UCSD-AML1 (cell line): ENCODE measurements at regions not wholly inside any gene's neighbourhood (a gene's known extent, or its start where the extent isn't known, plus 50 kb on each side); places are given as distances from the start of the nearest gene placed in this dataset.
"Not testable (repeated sequence)": the region's sequence is repeated elsewhere in the genome, so short reads cannot be mapped to it uniquely, and the experiment has no call there.

ENCODE experiments used
- DNase-seq: peaks from one replicate; lab custom pipeline; 2025; ENCODE audit not compliant: unreplicated experiment; lab: John Stamatoyannopoulos, UW

GRCh38 chr5:166926806-166927475 is 1364.5 kb upstream of the WWC1 start:
- not testable (repeated sequence) for DNase-seq

- no peak for DNase-seq
Measured at GRCh38 chr5:166936351-166936750, 1355.1 kb upstream of the WWC1 start.

DNA sequence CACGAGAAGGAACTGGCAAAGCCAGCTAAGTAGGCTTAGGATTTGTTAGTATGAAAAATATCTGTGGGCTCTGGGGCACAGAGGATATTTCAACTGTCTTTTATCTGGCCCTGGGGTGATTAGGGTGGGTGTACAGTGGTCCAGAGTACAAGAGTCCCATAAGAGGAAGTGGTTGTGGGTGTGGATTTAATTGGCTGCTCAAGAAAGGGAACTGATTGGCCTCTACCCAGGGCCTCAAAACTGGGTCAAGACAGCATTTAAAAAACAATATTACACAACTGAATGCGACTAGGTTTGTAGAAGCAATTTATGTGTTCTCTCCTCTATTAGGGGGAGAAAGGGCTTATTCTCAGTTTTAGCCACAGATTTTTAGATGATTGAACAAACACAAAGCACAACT is 1353.4 kb upstream of the WWC1 start:
- DNase-seq, result no peak

GRCh38 chr5:166942948-166943347 is 1348.5 kb upstream of the WWC1 start:
- DNase-seq, result no peak

- no peak for DNase-seq
Measured at GRCh38 chr5:166947045-166947444, 1344.4 kb upstream of the WWC1 start.

DNA sequence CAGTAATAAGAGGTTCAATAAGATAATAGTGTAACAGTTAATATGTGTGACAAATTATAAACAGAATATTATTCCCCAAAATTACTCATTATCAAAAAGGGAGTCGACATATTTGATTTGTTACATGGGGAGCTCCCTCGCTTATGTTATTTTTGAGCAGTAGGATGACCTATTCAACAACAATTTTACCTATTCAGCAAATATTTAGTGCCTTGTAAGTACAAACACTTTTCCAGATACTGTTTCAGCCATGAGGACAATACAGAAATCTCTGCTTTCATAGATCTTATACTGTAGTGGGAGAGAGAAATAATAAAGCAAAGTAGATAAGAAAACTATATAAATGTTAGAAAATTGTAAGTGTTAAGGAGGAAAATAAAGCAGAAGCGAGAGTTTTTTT is 1342.8 kb upstream of the WWC1 start:
- DNase-seq, result no peak

DNA sequence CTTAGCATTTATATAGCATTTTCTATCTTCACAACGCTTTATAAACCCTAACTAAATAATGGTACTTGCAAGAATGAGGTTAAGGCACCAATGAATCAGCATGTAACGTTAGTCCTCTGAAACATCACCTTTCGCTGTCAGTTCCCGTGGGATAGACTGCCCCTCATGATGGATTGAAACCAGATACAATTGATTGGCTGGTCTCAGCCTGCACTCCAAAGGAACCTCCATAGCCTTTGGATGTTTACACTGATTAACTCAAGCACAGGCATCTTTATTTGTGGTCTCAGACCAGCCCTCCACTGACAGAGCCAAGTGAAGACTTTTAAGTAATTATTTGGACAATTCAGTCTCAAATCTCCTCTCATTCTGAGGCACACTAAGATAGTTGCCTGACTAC is 1339.4 kb upstream of the WWC1 start:
- no peak for DNase-seq

DNA sequence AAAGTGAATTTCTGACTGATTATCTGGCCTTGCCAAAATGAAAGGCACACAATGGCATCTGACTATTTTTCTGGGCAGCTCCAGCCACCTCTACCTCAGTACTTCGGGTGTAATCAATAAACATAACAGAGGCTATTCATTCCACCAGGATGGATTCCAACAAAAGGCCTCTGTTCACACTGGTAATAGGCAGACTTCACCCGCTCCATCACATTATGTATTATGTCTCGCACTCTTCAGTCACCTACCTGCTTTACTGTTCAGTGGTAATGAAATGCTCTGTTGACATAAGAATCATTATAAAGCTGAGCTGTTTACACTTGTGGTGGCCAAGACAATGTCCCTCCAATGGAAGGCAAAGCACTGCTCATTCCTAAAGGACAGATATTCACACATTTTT is 1333.7 kb upstream of the WWC1 start:
- no peak for DNase-seq

- no peak for DNase-seq
Measured at GRCh38 chr5:166959766-166960165, 1331.7 kb upstream of the WWC1 start.

DNA sequence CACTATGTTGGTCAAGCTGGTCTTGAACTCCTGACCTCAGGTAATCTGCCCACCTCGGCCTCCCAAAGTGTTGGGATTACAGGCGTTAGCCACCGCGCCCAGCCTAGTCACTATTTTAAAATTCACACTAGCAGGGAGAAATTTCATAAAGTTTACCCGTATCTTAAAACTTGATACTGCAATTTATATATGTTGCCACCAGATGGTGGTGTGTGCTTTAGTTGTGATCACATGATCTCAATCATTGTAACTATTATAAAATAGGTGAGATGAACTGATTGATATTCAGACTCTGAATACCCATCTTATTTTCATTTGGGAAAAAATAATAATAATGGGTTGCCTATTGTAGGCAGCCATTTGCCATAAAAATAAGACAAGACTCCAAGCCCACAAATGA is 1330.4 kb upstream of the WWC1 start:
- no peak for DNase-seq

DNA sequence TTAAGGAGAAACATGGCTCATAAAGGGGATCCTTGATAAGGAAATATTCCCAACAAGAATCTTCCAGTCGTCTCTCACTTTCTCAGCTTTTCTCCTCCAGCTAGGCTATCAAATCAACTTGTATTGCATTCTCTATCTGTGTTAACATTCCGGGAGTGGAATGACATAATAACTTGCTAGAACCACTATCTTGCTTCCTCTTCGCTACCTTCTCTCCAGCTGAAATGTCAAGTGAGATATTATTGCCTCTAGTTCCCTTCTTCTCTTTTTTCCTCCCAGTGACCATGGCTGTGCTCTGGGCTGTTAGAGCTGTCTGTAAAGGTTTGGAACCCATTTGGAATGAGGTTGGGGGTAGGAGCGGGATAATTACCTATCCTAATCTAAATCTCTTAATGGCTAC is 1329.5 kb upstream of the WWC1 start:
- no peak for DNase-seq

DNA sequence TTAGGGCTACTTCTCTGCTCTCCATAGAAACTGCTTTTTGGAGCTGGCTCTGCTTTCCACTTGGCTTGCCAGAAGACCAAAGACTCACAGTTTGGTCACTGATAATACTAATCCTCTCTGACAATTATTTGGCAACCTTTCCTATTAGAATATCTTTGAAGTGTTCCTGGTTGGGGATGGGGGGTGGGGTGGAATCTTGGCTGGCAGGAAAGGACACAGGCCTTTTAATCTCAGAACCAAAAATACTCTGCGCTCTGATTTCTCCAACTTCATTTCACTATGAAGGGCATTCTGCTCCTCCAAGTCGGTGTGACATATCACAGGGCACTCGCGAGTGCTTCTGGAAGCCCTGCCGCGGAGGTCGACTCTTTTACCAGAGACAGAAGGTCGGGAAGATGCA is 1329.0 kb upstream of the WWC1 start:
- no peak for DNase-seq

GRCh38 chr5:166963596-166963995 is 1327.8 kb upstream of the WWC1 start:
- DNase-seq, result no peak

- no peak for DNase-seq
Measured at GRCh38 chr5:166977911-166978422, 1313.5 kb upstream of the WWC1 start.

DNA sequence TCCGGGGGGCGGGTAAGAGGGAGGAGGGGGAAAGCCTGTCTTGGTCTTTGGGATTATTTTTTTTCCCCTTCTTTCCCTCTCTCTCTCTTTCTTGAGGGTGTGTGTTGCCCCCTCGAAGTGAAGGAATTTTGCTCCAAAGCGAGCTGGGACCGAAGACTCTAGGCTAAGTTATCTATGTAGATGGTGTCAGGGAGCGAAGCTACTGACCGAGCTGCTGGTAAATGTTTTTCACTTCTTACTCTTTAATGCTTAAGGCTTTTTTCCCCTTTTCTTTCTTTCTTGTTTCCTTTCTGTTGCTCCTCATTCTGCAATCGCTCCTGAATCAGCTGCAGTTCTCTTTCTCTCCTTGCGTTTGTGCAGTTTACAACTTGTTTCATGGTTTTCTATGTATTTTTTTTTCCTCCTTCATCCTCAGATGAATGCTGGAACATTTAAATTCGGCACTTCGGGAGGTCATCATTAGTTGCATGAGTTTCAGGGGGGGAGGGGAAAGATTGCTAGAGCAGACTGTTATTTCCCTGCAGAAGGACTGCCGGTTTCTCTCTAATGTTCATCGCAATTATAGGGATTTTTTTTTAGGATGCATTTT is 1312.0 kb upstream of the WWC1 start:
- DNase-seq, result no peak

DNA sequence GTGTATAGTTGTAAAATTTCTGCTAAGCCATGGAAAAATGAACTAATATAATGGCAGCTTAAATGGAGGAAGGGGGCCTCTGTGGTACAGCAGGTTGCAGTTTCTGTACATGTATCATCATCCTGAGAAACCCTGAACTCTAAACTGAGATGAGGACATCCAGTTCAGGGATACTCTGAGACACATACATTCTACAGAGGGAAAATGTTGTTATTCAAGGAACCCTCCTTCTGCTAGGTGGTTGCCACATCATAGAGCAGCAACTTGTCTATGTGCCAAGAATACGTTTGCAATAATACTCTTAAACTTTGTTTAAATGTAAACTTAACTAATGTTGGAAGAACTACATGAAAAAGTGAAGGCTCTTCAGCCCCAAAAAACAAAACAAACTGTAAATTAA is 1310.8 kb upstream of the WWC1 start:
- no peak for DNase-seq

- DNase-seq, result no peak
Measured at GRCh38 chr5:166982226-166982625, 1309.2 kb upstream of the WWC1 start.

DNA sequence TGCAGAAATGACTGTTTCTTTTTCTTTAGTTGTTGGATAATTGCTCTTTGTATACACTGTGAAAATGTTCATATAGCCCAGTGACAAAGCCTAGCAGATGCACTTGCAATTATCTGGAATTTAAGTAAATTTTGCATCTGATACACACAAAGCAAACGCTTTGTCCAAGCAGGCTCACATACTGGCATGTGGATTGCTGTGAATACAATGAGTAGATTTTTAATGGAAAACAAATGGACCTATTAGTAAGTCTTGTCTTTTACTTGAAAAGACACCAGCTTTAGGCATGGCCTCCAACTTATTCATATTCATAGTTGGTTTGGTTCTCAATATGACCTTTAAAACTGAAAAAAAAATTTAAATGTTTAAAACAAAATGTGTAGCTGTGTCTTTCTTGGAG is 1299.8 kb upstream of the WWC1 start:
- DNase-seq, result no peak

- no peak for DNase-seq
Measured at GRCh38 chr5:166992108-166992507, 1299.3 kb upstream of the WWC1 start.

DNA sequence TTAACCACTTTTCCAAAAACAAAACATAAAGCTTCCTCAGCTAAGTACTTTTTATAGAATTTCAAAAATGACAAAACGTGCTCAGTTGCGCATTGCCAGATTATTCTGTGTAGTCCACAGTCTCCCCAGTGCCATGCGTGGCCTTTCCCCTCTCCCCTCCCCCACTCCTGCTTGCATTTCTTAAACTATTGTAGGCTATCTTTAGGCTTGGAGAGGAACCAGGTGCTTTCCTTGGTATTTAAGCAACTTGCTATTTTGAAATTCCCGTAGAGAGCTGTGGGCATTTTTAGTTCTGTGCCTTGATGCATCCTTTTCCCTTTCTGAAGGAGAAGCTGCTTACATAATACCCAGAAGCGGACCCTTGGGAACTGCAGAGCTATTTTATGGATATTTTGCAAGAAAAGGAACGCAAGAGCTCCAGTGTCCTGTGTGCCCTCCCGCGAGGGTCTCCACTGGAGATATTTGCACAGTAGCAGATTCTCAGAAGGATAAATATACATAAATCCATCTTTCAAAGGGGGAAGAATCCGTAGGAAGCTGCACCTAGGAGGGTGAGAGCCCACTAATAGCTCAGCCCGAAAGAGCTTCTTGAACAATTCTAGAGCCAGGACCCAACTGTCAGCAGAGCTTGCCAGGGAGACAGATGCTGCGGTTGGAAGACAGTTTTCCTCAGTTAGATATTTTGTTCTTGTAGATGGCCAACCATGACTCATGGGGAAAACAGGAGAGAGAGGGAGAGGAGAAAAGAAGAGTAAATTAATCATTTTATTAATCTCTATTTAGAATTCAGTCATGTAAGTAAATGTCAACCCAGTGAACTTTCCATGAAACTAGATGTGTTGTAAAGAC is 1298.3 kb upstream of the WWC1 start:
- DNase-seq, result no peak

- no peak for DNase-seq
Measured at GRCh38 chr5:166994226-166994625, 1297.2 kb upstream of the WWC1 start.

- DNase-seq, result no peak
Measured at GRCh38 chr5:167001246-167001645, 1290.2 kb upstream of the WWC1 start.
